DOHH2 (cell line): ENCODE measurements at regions not wholly inside any gene's neighbourhood (a gene's known extent, or its start where the extent isn't known, plus 50 kb on each side); places are given as distances from the start of the nearest gene placed in this dataset.

Experiments
- EZH2phosphoT487 ChIP-seq: fragments of 200-600 bp; sonication (generic); IDR thresholded peaks from 2 replicates; pipeline ENCODE4 v1.6.1; 2017; ENCODE audit warnings: borderline replicate concordance, mild to moderate bottlenecking, antibody characterized with exemption, low read length, moderate library complexity, mixed read lengths
- TF ChIP-seq, protein P1 (sequence below): fragments of 200-600 bp; sonication (generic); IDR thresholded peaks from one replicate; pipeline ENCODE4 v1.5.1; 2014; ENCODE audit warnings: antibody characterized with exemption, mild to moderate bottlenecking, low read depth, low read length; ENCODE audit not compliant: poor library complexity, severe bottlenecking

DNA sequence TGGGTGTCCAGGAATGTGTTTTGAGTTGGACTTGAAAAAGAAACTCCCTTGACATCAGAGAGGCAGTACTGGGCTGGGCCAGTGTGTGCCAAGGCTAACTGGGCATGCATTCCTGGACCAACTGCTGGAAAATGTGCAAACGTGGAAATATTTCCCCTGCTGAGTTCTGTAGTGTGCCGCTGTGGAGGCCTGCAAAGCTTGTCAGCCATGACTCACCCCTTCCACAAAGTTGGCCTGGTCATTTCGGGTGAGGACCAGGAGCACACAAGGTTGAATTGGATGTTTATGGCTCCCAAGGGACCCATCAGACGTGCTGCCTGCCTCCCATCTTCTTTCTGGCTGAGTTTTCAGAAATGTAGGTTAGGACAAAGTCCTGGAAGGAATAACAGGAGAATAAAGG lies 513.1 kb downstream of the MIAT start:
- TF ChIP-seq, protein P1, sequence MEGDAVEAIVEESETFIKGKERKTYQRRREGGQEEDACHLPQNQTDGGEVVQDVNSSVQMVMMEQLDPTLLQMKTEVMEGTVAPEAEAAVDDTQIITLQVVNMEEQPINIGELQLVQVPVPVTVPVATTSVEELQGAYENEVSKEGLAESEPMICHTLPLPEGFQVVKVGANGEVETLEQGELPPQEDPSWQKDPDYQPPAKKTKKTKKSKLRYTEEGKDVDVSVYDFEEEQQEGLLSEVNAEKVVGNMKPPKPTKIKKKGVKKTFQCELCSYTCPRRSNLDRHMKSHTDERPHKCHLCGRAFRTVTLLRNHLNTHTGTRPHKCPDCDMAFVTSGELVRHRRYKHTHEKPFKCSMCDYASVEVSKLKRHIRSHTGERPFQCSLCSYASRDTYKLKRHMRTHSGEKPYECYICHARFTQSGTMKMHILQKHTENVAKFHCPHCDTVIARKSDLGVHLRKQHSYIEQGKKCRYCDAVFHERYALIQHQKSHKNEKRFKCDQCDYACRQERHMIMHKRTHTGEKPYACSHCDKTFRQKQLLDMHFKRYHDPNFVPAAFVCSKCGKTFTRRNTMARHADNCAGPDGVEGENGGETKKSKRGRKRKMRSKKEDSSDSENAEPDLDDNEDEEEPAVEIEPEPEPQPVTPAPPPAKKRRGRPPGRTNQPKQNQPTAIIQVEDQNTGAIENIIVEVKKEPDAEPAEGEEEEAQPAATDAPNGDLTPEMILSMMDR = no peak
- no peak for TF ChIP-seq EZH2phosphoT487
